Spleen (tissue), 11 donors: ENCODE measurements at regions not wholly inside any gene's neighbourhood (a gene's known extent, or its start where the extent isn't known, plus 50 kb on each side); places are given as distances from the start of the nearest gene placed in this dataset.
"Not testable (repeated sequence)": the region's sequence is repeated elsewhere in the genome, so short reads cannot be mapped to it uniquely, and the experiment has no call there.

Source experiments
- DNase-seq: peaks from one replicate; pipeline ENCODE4 v3.0.0-alpha.2; 2020
- H3K27ac ChIP-seq, 8 donors: fragments of 200-600 bp; sonication (generic) in 7 of 8; 1 replicate in 4 of 8; 2 replicates in 4 of 8; pipeline versions ENCODE4 v1.5.0 to v1.8.0; 2016 to 2021; ENCODE audit warnings: inconsistent platforms in 4 of 8, mild to moderate bottlenecking in 4 of 8, moderate library complexity in 1 of 8
- H3K27me3 ChIP-seq, 7 donors: fragments of 200-600 bp; sonication (generic) in 6 of 7; replicated peaks in 1 of 7; 1 replicate in 4 of 7; 2 replicates in 3 of 7; pipeline versions ENCODE4 v1.5.0 to v1.8.0; 2016 to 2021; ENCODE audit warnings: inconsistent platforms in 3 of 7, mild to moderate bottlenecking in 1 of 7
- H3K36me3 ChIP-seq, 6 donors: fragments of 200-600 bp; sonication (generic) in 5 of 6; 1 replicate in 4 of 6; 2 replicates in 2 of 6; pipeline versions ENCODE4 v1.5.0 to v1.8.0; 2016 to 2021; ENCODE audit warnings: inconsistent platforms in 2 of 6
- H3K4me1 ChIP-seq, 6 donors: fragments of 200-600 bp; sonication (generic) in 5 of 6; 1 replicate in 3 of 6; 2 replicates in 3 of 6; pipeline versions ENCODE4 v1.5.0 to v1.8.0; 2016 to 2021; ENCODE audit warnings: inconsistent platforms in 3 of 6
- H3K4me3 ChIP-seq, 8 donors: fragments of 200-600 bp; sonication (generic) in 7 of 8; 1 replicate in 4 of 8; 2 replicates in 4 of 8; pipeline versions ENCODE4 v1.5.0 to v1.8.0; 2016 to 2021; ENCODE audit warnings: inconsistent platforms in 4 of 8, mild to moderate bottlenecking in 4 of 8, moderate library complexity in 2 of 8
- H3K9me3 ChIP-seq, 8 donors: fragments of 200-600 bp; sonication (generic) in 7 of 8; 1 replicate in 4 of 8; 2 replicates in 4 of 8; pipeline versions ENCODE4 v1.5.0 to v1.8.0; 2016 to 2021; ENCODE audit warnings: inconsistent platforms in 4 of 8
- POLR2A ChIP-seq, 3 donors: fragments of 450-650 bp; IDR thresholded peaks; one replicate each; pipeline ENCODE4 v1.5.1; 2017; ENCODE audit warnings: antibody characterized with exemption in 3 of 3, mild to moderate bottlenecking in 1 of 3
- POLR2AphosphoS5 ChIP-seq, 3 donors: sonication (generic); formaldehyde crosslinking; IDR thresholded peaks; one replicate each; pipeline ENCODE4 v1.5.1; 2017; ENCODE audit warnings: antibody characterized with exemption in 3 of 3
- WGBS, 5 donors: extraction: QIAGEN DNeasy Blood & Tissue Kit in 3 of 5; methylation state at CpG; one replicate each; pipeline versions ENCODE4 v1.1.5 to v1.1.7; 2013 to 2018; 5-methylcytosine and 5-hydroxymethylcytosine counted together
- intact Hi-C: fragments of 100-400 bp; cut with DNase I; formaldehyde crosslinking; loops from one replicate; pipeline ENCODE4 v1.15.0; 2023; ENCODE audit warnings: low total_unique reads
- TF ChIP-seq, protein P1 (sequence below), 11 experiments: fragments of 200-600 bp in 7 of 11; fragments of 450-650 bp in 4 of 11; sonication (generic) in 4 of 11; IDR thresholded peaks in 8 of 11; conservative IDR thresholded peaks in 3 of 11; 1 replicate in 7 of 11; 2 replicates in 4 of 11; pipeline versions ENCODE4 v1.4.0 to v1.8.0; 2016 to 2021; ENCODE audit warnings: antibody characterized with exemption in 11 of 11, inconsistent platforms in 4 of 11, mild to moderate bottlenecking in 1 of 11
- donor health status: healthy with polysubstance abuse.
- donor health status: DM: no; HTN: no; CAD: no; lungs with moderate emphysema.
- donor health status: DM: no; HTN: no; CAD: no.
- donor health status: Bipolar disorder and iron deficiency.
- donor health status: healthy.
- donor health status: DM: no; HTN: no; CAD: no.
- donor health status: DM: yes; HTN: yes; CAD: no.

- Histone ChIP-seq H3K9me3 (peaks cover 0 to 5% (median 0%) of the 10 kb centered on the region in 8 donors), H3K36me3 (no peaks in the 10 kb centered on the region), H3K27me3 (no peaks in the 10 kb centered on the region), H3K27ac (peak overlapping the region in 7 of 8 donors; percentile 27 to 78 (median 68)), H3K4me3 (peak overlapping the region in 3 of 8 donors; percentile 9 to 57 (median 23)), H3K4me1 (peaks cover 10 to 51% (median 22%) of the 10 kb centered on the region in 6 donors)
- peak; percentile 76 to 86 (median 84) for TF ChIP-seq POLR2AphosphoS5 (IDR thresholded peaks at IDR 0.05)
- no peak for TF ChIP-seq POLR2A (IDR thresholded peaks at IDR 0.05)
- TF ChIP-seq, protein P1, sequence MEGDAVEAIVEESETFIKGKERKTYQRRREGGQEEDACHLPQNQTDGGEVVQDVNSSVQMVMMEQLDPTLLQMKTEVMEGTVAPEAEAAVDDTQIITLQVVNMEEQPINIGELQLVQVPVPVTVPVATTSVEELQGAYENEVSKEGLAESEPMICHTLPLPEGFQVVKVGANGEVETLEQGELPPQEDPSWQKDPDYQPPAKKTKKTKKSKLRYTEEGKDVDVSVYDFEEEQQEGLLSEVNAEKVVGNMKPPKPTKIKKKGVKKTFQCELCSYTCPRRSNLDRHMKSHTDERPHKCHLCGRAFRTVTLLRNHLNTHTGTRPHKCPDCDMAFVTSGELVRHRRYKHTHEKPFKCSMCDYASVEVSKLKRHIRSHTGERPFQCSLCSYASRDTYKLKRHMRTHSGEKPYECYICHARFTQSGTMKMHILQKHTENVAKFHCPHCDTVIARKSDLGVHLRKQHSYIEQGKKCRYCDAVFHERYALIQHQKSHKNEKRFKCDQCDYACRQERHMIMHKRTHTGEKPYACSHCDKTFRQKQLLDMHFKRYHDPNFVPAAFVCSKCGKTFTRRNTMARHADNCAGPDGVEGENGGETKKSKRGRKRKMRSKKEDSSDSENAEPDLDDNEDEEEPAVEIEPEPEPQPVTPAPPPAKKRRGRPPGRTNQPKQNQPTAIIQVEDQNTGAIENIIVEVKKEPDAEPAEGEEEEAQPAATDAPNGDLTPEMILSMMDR (IDR thresholded peaks at IDR 0.05 in 8 of 11, conservative IDR thresholded peaks at IDR 0.05 in 3 of 11) = no peak
- DNase-seq = peak; percentile 88
- 7 to 10% (median 9%) methylated on average over 23 to 24 of the region's 24 CpGs for WGBS, 5 donors
- intact Hi-C loops = no loop called here
Observed at GRCh38 chr4:53702334-53703266, 111.3 kb upstream of the LNX1 start.

- WGBS, 5 donors = 74 to 90% (median 86%) methylated on average over 6 of the region's 6 CpGs
- H3K4me3 ChIP-seq, intact Hi-C loops, DNase-seq, H3K36me3 ChIP-seq, H3K9me3 ChIP-seq, H3K27me3 ChIP-seq, H3K27ac ChIP-seq: not testable (repeated sequence)
- peaks cover 10 to 46% (median 21%) of the 10 kb centered on the region in 6 donors for H3K4me1 ChIP-seq
Observed at GRCh38 chr4:53701260-53701659, 110.0 kb upstream of the LNX1 start.

GRCh38 chr4:53699310-53699709, 108.0 kb upstream of the LNX1 start:
- H3K27ac ChIP-seq, DNase-seq, H3K27me3 ChIP-seq, H3K36me3 ChIP-seq, H3K4me3 ChIP-seq, H3K9me3 ChIP-seq, intact Hi-C loops: not testable (repeated sequence)
- peaks cover 10 to 26% (median 21%) of the 10 kb centered on the region in 6 donors for H3K4me1 ChIP-seq
- WGBS, 5 donors = 56 to 85% (median 67%) methylated on average over 2 of the region's 2 CpGs

DNA sequence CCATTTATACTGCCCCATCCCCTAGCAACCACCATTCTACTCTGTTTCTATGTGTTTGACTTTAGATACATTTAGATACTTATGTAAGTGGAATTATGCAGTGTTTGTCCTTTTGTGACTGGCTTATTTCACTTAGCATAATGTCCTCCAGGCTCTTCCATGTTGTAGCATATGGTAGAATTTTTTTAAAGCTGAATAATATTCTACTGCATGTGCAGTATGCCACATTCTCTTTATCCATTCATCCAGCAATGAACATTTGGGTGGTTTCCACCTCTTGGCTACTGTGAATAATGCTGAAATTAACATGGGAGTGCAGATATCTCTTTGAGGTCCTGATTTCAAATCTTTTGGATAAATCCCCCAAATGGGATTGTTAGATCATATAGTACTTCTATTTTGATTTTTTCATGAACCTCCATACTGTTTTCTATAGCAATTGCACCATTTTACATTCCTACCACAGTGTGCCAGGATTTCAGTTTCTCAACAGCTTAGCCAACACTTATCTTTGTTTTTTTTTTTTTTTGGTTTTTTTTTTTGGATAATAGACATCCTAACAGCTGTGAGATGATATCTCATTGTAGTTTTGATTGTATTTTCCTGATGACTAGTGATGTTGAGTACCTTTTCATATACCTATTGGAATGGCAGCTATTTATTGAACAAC, 105.9 kb upstream of the LNX1 start:
- TF ChIP-seq, protein P1 (IDR thresholded peaks at IDR 0.05 in 8 of 11, conservative IDR thresholded peaks at IDR 0.05 in 3 of 11) = no peak
- no peak for TF ChIP-seq POLR2AphosphoS5 (IDR thresholded peaks at IDR 0.05)
- no peak for TF ChIP-seq POLR2A (IDR thresholded peaks at IDR 0.05)
- intact Hi-C loops = no loop called here

More for the DNA sequence above, 105.9 kb upstream of the LNX1 start:
- H3K27me3 ChIP-seq = no peaks in the 10 kb centered on the region
- H3K36me3 ChIP-seq = no peaks in the 10 kb centered on the region
- no peak for DNase-seq
- H3K4me1 ChIP-seq = peaks cover 0 to 6% (median 2%) of the 10 kb centered on the region in 6 donors
- H3K27ac ChIP-seq = no peak overlapping the region
- H3K4me3 ChIP-seq = no peak overlapping the region
- H3K9me3 ChIP-seq = peaks cover 0 to 5% (median 0%) of the 10 kb centered on the region in 8 donors
